ENCODE measurements at regions not wholly inside any gene's neighbourhood (a gene's known extent, or its start where the extent isn't known, plus 50 kb on each side); places are given as distances from the start of the nearest gene placed in this dataset.

DNA sequence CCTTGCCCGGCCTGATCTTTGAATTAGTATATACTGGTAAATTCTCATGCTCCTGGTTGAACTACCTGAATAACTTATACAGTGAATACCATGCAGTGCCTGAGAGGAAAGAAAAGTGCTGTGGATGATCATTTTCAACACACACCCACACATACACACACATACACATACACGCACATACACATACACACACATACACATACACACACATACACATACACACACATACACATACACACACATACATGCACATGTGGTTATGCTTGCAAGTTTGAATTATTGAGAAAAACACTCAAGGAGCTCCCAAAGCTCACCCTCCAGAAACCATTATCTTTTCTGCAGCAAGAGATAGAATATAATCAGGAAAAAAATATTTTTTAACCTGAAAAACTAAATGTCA is 366.9 kb upstream of the RASGEF1B start:
- TF ChIP-seq, protein P1, sequence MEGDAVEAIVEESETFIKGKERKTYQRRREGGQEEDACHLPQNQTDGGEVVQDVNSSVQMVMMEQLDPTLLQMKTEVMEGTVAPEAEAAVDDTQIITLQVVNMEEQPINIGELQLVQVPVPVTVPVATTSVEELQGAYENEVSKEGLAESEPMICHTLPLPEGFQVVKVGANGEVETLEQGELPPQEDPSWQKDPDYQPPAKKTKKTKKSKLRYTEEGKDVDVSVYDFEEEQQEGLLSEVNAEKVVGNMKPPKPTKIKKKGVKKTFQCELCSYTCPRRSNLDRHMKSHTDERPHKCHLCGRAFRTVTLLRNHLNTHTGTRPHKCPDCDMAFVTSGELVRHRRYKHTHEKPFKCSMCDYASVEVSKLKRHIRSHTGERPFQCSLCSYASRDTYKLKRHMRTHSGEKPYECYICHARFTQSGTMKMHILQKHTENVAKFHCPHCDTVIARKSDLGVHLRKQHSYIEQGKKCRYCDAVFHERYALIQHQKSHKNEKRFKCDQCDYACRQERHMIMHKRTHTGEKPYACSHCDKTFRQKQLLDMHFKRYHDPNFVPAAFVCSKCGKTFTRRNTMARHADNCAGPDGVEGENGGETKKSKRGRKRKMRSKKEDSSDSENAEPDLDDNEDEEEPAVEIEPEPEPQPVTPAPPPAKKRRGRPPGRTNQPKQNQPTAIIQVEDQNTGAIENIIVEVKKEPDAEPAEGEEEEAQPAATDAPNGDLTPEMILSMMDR (IDR thresholded peaks at IDR 0.05; ENCODE audit: low read depth, low read length, poor library complexity, severe bottlenecking) = no peak
- TF ChIP-seq EZH2phosphoT487 (IDR thresholded peaks at IDR 0.05; ENCODE audit: borderline replicate concordance, low read length) = no peak

Measured in DOHH2 (cell line).